MM.1S (cell line): ENCODE measurements at regions not wholly inside any gene's neighbourhood (a gene's known extent, or its start where the extent isn't known, plus 50 kb on each side); places are given as distances from the start of the nearest gene placed in this dataset.

Experiments used
- DNase-seq: peaks from one replicate; pipeline ENCODE4 v3.0.0-alpha.2; 2015
- H2AFZ ChIP-seq: fragments of 300-600 bp; sonication (generic); 2 replicates; pipeline ENCODE4 v1.6.0; 2016; ENCODE audit warnings: antibody characterized with exemption, low read length
- H3F3A ChIP-seq: fragments of 300-600 bp; sonication (generic); 2 replicates; pipeline ENCODE4 v1.6.1; 2016; ENCODE audit warnings: mild to moderate bottlenecking, antibody characterized with exemption, low read length, moderate library complexity, mixed read lengths; ENCODE audit not compliant: insufficient read depth
- H3K27ac ChIP-seq: fragments of 300-600 bp; sonication (generic); 2 replicates; pipeline ENCODE4 v1.5.1; 2016; ENCODE audit warnings: mild to moderate bottlenecking, low read length
- H3K27me3 ChIP-seq: fragments of 300-600 bp; sonication (generic); replicated peaks from 2 replicates; pipeline ENCODE4 v1.6.0; 2016; ENCODE audit warnings: low read length; ENCODE audit not compliant: insufficient read depth
- H3K36me3 ChIP-seq: fragments of 300-600 bp; sonication (generic); replicated peaks from 2 replicates; pipeline ENCODE4 v1.6.1; 2016; ENCODE audit warnings: mild to moderate bottlenecking, low read length, mixed read lengths; ENCODE audit not compliant: insufficient read depth
- H3K4me1 ChIP-seq: fragments of 300-600 bp; sonication (generic); 2 replicates; pipeline ENCODE4 v1.6.1; 2016; ENCODE audit warnings: low read length, mixed read lengths
- H3K4me2 ChIP-seq: fragments of 300-600 bp; sonication (generic); 2 replicates; pipeline ENCODE4 v1.6.0; 2016; ENCODE audit warnings: low read depth, low read length
- H3K4me3 ChIP-seq: fragments of 300-600 bp; sonication (generic); 2 replicates; pipeline ENCODE4 v1.5.1; 2016; ENCODE audit warnings: low read length, mixed read lengths
- H3K79me2 ChIP-seq: fragments of 300-600 bp; sonication (generic); 2 replicates; pipeline ENCODE4 v1.6.1; 2016; ENCODE audit warnings: mixed run types, low read length, mixed read lengths
- H3K9ac ChIP-seq: fragments of 300-600 bp; sonication (generic); 2 replicates; pipeline ENCODE4 v1.6.1; 2016; ENCODE audit warnings: low read length, mixed read lengths
- H3K9me2 ChIP-seq: fragments of 300-600 bp; sonication (generic); replicated peaks from 2 replicates; pipeline ENCODE4 v1.6.1; 2016; ENCODE audit warnings: mild to moderate bottlenecking, low read length, mixed read lengths; ENCODE audit not compliant: insufficient read depth
- H3K9me3 ChIP-seq: fragments of 300-600 bp; sonication (generic); replicated peaks from 2 replicates; pipeline ENCODE4 v1.6.1; 2016; ENCODE audit warnings: mild to moderate bottlenecking, low read length, mixed read lengths; ENCODE audit not compliant: insufficient read depth
- H4K20me1 ChIP-seq: fragments of 300-600 bp; sonication (generic); 2 replicates; pipeline ENCODE4 v1.6.1; 2016; ENCODE audit warnings: mild to moderate bottlenecking, low read length, moderate library complexity, mixed read lengths; ENCODE audit not compliant: insufficient read depth
- CTCF ChIP-seq: fragments of 300-600 bp; sonication (generic); IDR thresholded peaks from 2 replicates; pipeline ENCODE4 v1.5.1; 2016; ENCODE audit warnings: antibody characterized with exemption, low read length, mixed read lengths
- EZH2 ChIP-seq: fragments of 300-600 bp; sonication (generic); optimal IDR thresholded peaks from 2 replicates; pipeline ENCODE3; 2017; ENCODE audit warnings: low read depth, mild to moderate bottlenecking, antibody characterized with exemption, low read length, mixed read lengths
- EZH2phosphoT487 ChIP-seq: fragments of 300-600 bp; sonication (generic); IDR thresholded peaks from 2 replicates; pipeline ENCODE4 v1.6.1; 2018; ENCODE audit warnings: antibody characterized with exemption, low read length

GRCh38 chr6:23180504-23181293 lies 611.3 kb downstream of the HDGFL1 start:
- TF ChIP-seq CTCF (no peak), EZH2phosphoT487 (no peak), EZH2 (no peak)
- DNase-seq: no peak

GRCh38 chr6:23181356-23182110 lies 612.2 kb downstream of the HDGFL1 start:
- Histone ChIP-seq H3K9ac (no peak overlapping the region), H3K27ac (no peak overlapping the region), H3K9me3 (no peaks in the 10 kb centered on the region), H3K9me2 (no peaks in the 10 kb centered on the region), H3K79me2 (no peaks in the 10 kb centered on the region), H4K20me1 (no peaks in the 10 kb centered on the region), H3K4me1 (no peaks in the 10 kb centered on the region), H3K4me2 (no peak overlapping the region), H2AFZ (no peak overlapping the region), H3K36me3 (no peaks in the 10 kb centered on the region), H3F3A (no peaks in the 10 kb centered on the region), H3K27me3 (no peaks in the 10 kb centered on the region), H3K4me3 (no peak overlapping the region)
- TF ChIP-seq CTCF: no peak
- TF ChIP-seq EZH2: no peak
- no peak for TF ChIP-seq EZH2phosphoT487
- DNase-seq: no peak

More at GRCh38 chr6:23180504-23181293, 611.3 kb downstream of the HDGFL1 start:
- Histone ChIP-seq H3K9ac (no peak overlapping the region), H4K20me1 (no peaks in the 10 kb centered on the region), H3K36me3 (no peaks in the 10 kb centered on the region), H3F3A (no peaks in the 10 kb centered on the region), H2AFZ (no peak overlapping the region), H3K27me3 (no peaks in the 10 kb centered on the region), H3K27ac (no peak overlapping the region), H3K79me2 (no peaks in the 10 kb centered on the region), H3K4me3 (no peak overlapping the region), H3K9me3 (no peaks in the 10 kb centered on the region), H3K4me1 (no peaks in the 10 kb centered on the region), H3K4me2 (no peak overlapping the region), H3K9me2 (no peaks in the 10 kb centered on the region)

GRCh38 chr6:23183846-23184245 lies 614.5 kb downstream of the HDGFL1 start:
- Histone ChIP-seq H3K9me2 (no peaks in the 10 kb centered on the region), H2AFZ (no peak overlapping the region), H3K79me2 (no peaks in the 10 kb centered on the region), H3K4me1 (no peaks in the 10 kb centered on the region), H3K4me2 (no peak overlapping the region), H4K20me1 (no peaks in the 10 kb centered on the region), H3K4me3 (no peak overlapping the region), H3K9me3 (no peaks in the 10 kb centered on the region), H3K27ac (no peak overlapping the region), H3F3A (no peaks in the 10 kb centered on the region), H3K27me3 (no peaks in the 10 kb centered on the region), H3K9ac (no peak overlapping the region), H3K36me3 (no peaks in the 10 kb centered on the region)
- no peak for DNase-seq
- no peak for TF ChIP-seq EZH2
- TF ChIP-seq EZH2phosphoT487: no peak
- TF ChIP-seq CTCF: no peak
